SK-N-MC (cell line): ENCODE measurements at regions not wholly inside any gene's neighbourhood (a gene's known extent, or its start where the extent isn't known, plus 50 kb on each side); places are given as distances from the start of the nearest gene placed in this dataset.

Experiments used
- DNase-seq: peaks from one replicate; pipeline ENCODE4 v3.0.0-alpha.2; 2011; ENCODE audit warnings: low read depth, low spot score
- H3K27ac ChIP-seq: fragments of 200-600 bp; sonication (generic); 2 replicates; pipeline ENCODE4 v1.5.1; 2016; ENCODE audit warnings: mixed run types
- H3K36me3 ChIP-seq: fragments of 200-600 bp; sonication (generic); 2 replicates; pipeline ENCODE4 v1.6.1; 2017; ENCODE audit warnings: antibody characterized with exemption, low read length, mixed read lengths; ENCODE audit not compliant: insufficient read depth
- H3K4me3 ChIP-seq: fragments of 200-600 bp; sonication (generic); 2 replicates; pipeline ENCODE4 v1.5.1; 2016
- H3K9ac ChIP-seq: fragments of 200-600 bp; sonication (generic); 2 replicates; pipeline ENCODE4 v1.8.0; 2017; ENCODE audit warnings: mixed run types, mixed read lengths; ENCODE audit not compliant: insufficient read length
- H3K9me3 ChIP-seq: fragments of 200-600 bp; sonication (generic); 2 replicates; pipeline ENCODE4 v1.6.1; 2017; ENCODE audit warnings: low read depth, mild to moderate bottlenecking, antibody characterized with exemption, low read length, moderate library complexity, mixed read lengths
- EZH2 ChIP-seq: fragments of 200-600 bp; sonication (generic); IDR thresholded peaks from one replicate; pipeline ENCODE4 v1.6.1; 2017; ENCODE audit warnings: antibody characterized with exemption
- FOXP2 ChIP-seq: optimal IDR thresholded peaks from 2 replicates; pipeline ENCODE3; 2011; ENCODE audit warnings: mild to moderate bottlenecking, moderate library complexity; ENCODE audit not compliant: insufficient read depth; ENCODE audit errors: extremely low read length, control extremely low read depth
- POLR2AphosphoS5 ChIP-seq: IDR thresholded peaks from 2 replicates; pipeline ENCODE4 v1.6.1; 2012; ENCODE audit warnings: mild to moderate bottlenecking, low read depth, low read length, borderline replicate concordance

DNA sequence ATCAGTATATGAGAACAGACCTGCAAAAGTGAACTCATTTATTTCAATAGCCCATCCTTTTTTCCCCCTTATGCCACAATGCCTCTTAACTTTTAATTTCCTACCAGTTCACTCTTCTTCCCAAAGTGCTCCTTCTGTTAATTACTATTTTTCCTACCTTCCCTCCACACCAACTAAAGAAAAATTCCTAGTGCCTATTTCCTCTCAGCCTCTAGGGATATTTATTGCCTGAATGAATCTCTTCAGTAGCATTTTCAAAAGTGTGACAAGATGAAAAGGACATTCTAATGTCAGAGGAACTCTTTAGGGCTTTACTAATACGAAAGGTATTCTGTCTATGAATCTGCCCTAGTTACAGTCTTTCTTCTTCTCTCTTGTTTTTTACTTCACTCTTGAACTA lies 181.1 kb upstream of the SPRY1 start:
- Histone ChIP-seq H3K27ac (no peak overlapping the region), H3K4me3 (no peak overlapping the region), H3K36me3 (no peaks in the 10 kb centered on the region), H3K9me3 (no peaks in the 10 kb centered on the region), H3K9ac (no peak overlapping the region)
- no peak for DNase-seq
- no peak for TF ChIP-seq POLR2AphosphoS5
- no peak for TF ChIP-seq EZH2
- TF ChIP-seq FOXP2, result no peak

DNA sequence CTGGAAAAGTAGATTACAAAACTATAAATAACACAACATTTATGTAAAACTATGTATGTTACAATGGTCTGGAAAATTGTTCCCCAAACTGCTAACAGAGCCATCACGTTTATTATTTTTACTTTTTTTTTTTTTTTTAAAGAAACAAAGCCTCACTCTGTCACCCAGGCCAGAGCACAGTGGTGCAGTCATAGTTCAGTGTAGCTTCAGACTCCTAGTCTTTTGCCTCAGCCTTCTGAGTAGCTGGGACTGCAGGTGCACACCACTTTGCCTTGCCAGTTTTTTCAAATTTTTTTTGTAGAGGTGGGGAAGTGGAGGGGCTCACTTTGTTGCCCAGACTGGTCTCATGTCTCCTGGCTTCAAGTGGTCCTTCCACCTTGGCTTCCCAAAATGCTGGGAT lies 180.1 kb upstream of the SPRY1 start:
- H3K27ac ChIP-seq, result no peak overlapping the region

DNA sequence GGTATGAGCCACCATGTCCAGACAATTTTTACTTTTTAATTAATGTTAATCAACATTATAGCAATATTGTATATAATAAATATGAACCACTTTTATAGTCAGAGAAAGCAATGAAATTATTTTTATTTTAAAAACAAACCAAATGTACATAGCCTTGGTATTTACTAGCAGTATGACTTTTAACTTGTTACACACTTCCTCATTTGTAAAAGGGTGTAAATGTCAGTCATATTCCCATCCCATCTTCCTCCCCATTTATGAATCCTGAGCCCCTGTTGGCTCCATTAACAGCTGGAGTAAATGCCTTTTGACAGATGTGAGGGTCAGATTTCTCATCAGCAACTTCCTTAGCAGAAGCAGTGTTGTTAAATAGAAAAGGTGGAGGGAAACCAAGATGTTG lies 179.6 kb upstream of the SPRY1 start:
- H3K36me3 ChIP-seq, result no peaks in the 10 kb centered on the region
- no peak for TF ChIP-seq POLR2AphosphoS5
- TF ChIP-seq EZH2, result no peak
- TF ChIP-seq FOXP2, result no peak
- H3K4me3 ChIP-seq, result no peak overlapping the region
- H3K9ac ChIP-seq, result no peak overlapping the region
- H3K9me3 ChIP-seq, result no peaks in the 10 kb centered on the region
- peak overlapping the region; percentile 22; the same call in 1 of the 2 replicates for H3K27ac ChIP-seq
- DNase-seq, result no peak

More for the DNA sequence above, 180.1 kb upstream of the SPRY1 start:
- TF ChIP-seq FOXP2 (no peak), POLR2AphosphoS5 (no peak), EZH2 (no peak)
- no peak for DNase-seq
- Histone ChIP-seq H3K36me3 (no peaks in the 10 kb centered on the region), H3K4me3 (no peak overlapping the region), H3K9me3 (no peaks in the 10 kb centered on the region), H3K9ac (no peak overlapping the region)

DNA sequence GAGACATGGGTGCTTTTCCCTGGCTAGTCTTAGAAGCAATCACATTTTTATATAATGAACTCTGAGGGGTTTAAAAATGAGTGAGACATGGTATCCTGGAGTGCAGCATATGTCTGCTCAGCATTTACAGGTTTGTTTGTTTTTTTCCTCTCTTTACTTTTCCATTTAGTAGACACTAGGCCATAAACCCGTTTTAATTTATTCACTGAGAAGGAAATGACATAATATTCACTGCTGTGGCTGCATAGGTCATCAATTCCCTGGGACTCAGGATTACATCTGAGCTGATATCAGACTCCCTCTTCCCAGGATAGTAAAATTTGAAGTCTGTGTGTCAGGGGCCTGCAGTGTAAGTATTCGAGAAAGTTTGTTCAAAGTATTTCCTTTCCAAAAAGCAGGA lies 178.9 kb upstream of the SPRY1 start:
- no peak for DNase-seq
- Histone ChIP-seq H3K27ac (peak overlapping the region; percentile 34; the same call in 1 of the 2 replicates), H3K9me3 (no peaks in the 10 kb centered on the region), H3K9ac (no peak overlapping the region), H3K4me3 (no peak overlapping the region), H3K36me3 (no peaks in the 10 kb centered on the region)
- TF ChIP-seq POLR2AphosphoS5 (no peak), EZH2 (no peak), FOXP2 (no peak)

DNA sequence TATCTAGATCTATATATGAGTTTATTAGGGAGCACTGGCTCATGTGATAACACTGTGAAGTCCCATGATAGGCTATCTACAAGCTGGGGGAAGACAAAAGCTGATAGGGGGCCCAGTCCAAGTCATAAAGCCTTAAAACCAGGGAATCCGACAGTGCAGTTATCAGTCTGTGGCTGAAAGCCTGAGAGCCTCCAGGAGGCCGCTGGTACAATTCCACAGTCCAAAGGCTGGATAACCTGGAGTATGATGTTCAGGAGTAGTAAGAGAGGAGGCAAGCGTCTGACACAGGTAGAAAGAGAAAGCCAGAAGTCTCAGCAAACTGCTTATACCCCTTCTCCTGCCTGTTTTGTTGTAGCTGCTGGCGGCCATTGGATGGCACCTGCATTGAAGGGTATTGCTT lies 177.6 kb upstream of the SPRY1 start:
- Histone ChIP-seq H3K9me3 (no peaks in the 10 kb centered on the region), H3K9ac (no peak overlapping the region), H3K36me3 (no peaks in the 10 kb centered on the region), H3K27ac (no peak overlapping the region), H3K4me3 (no peak overlapping the region)
- no peak for DNase-seq
- TF ChIP-seq FOXP2 (no peak), POLR2AphosphoS5 (no peak), EZH2 (no peak)

DNA sequence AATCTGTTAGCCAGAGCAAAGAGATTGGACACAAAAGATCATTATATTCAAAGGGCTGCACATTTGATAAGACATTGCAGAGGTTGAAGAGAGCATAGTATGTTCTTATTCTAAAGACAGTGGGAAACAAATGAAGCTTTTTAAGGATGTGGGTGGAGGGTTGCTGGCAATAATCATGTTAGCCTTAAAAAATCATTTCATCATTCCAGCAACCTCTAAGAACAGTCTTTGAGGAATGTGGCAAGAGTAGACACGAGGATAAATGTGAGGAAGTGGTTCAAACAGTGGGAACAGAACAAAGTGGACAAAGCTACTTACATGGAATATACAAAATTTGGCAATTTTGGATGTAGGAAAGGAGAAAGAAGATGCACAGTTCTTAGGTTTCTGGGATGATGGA lies 167.3 kb upstream of the SPRY1 start:
- DNase-seq, result no peak
- H3K27ac ChIP-seq, result no peak overlapping the region
- no peaks in the 10 kb centered on the region for H3K36me3 ChIP-seq
- no peak overlapping the region for H3K4me3 ChIP-seq
- no peaks in the 10 kb centered on the region for H3K9me3 ChIP-seq
- H3K9ac ChIP-seq, result no peak overlapping the region
- TF ChIP-seq EZH2 (no peak), POLR2AphosphoS5 (no peak), FOXP2 (no peak)

DNA sequence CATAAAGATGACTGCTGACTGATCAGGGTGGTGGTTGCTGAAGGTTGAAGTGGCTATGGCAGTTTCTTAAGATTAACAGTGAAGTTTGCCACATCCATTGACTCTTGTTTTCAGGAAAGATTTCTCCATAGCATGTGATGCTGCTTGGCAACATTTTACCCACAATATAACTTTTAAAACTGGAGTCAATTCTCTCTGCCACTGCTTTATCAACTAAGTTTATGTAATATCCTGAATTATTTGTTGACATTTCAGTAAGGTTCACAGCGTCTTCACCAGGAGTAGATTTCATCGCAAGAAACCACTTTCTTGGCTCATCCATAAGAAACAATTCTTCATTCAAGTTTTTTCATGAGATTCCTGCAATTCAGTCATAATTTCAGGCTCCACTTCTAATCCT lies 166.5 kb upstream of the SPRY1 start:
- no peak overlapping the region for H3K4me3 ChIP-seq

DNA sequence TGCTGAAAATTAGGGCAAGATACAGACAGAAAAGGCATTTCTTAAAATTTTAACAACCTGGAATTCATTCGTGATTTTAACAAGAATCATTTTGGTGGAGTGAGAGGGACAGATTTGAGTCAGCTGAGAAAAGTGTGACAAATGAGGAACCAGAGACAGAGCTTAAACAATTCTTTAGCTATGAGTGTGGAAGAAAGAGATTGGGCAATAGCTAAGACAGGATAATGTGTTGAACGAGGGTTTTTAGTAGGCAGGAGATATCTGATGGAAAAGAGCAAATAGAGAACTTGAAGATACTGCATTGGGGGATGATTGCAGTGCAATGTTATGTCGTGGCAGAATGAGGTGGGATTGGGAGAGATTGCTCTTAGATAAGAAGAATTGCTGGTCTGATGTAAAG lies 164.2 kb upstream of the SPRY1 start:
- no peak for DNase-seq
- H3K27ac ChIP-seq, result no peak overlapping the region
- no peak overlapping the region for H3K9ac ChIP-seq
- no peak overlapping the region for H3K4me3 ChIP-seq
- no peaks in the 10 kb centered on the region for H3K36me3 ChIP-seq
- TF ChIP-seq FOXP2, result no peak
- TF ChIP-seq EZH2, result no peak
- no peak for TF ChIP-seq POLR2AphosphoS5
- H3K9me3 ChIP-seq, result no peaks in the 10 kb centered on the region

More for the DNA sequence above, 166.5 kb upstream of the SPRY1 start:
- TF ChIP-seq POLR2AphosphoS5 (no peak), EZH2 (no peak), FOXP2 (no peak)
- no peak for DNase-seq
- Histone ChIP-seq H3K9ac (no peak overlapping the region), H3K27ac (no peak overlapping the region), H3K9me3 (no peaks in the 10 kb centered on the region), H3K36me3 (no peaks in the 10 kb centered on the region)

DNA sequence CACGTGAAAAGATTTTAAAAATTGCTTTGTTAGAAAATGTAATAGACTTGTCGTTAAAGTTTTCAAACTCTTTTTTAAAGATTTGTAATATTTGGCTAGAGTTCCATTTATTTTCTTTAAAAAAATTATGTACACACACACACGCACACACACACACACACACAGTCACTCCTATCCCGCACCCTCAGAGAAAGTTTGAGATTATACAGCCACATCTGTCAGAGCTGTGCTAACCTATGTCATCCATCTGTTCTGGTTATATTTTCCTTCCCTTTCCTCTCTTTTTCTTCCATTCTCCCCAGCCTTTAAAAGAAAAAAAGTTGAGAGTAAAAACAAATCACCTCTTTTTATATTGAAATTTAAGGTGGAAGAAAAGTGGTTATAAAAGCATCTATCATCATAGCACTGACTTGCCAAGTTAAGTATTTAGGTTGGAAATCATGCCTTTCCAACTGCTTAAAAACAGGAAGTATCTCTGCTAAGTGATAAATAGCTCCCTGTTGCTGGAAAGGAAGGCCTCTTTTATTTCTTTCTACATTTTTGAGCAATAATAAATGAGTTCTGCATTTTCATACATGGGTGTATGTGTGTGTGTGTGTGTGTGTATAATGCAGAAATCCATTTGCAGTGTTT lies 163.3 kb upstream of the SPRY1 start:
- Histone ChIP-seq H3K4me3 (no peak overlapping the region), H3K36me3 (no peaks in the 10 kb centered on the region), H3K9ac (no peak overlapping the region), H3K9me3 (no peaks in the 10 kb centered on the region), H3K27ac (peak overlapping the region; percentile 12; the same call in 1 of the 2 replicates)
- TF ChIP-seq POLR2AphosphoS5 (no peak), FOXP2 (no peak), EZH2 (no peak)
- DNase-seq, result no peak
